Caco-2 (cell line): ENCODE measurements at regions not wholly inside any gene's neighbourhood (a gene's known extent, or its start where the extent isn't known, plus 50 kb on each side); places are given as distances from the start of the nearest gene placed in this dataset.

Experiments used
- BruUV-seq: library from RNA; stranded (reverse); fragments of 400-500 nt; replicated peaks from 2 replicates; lab custom pipeline; 2021; lab: Mats Ljungman, UMichigan
- CTCF ChIA-PET: fragments of 300-600 bp; sonication (Branson Sonifier 250); formaldehyde crosslinking; loops from one replicate; lab custom pipeline; 2022; ENCODE audit warnings: antibody characterized with exemption; lab: Charles Lee
- POLR2A ChIA-PET: fragments of 300-600 bp; sonication (Branson Sonifier 250); formaldehyde crosslinking; loops from one replicate; lab custom pipeline; 2022; ENCODE audit warnings: antibody characterized with exemption; lab: Charles Lee
- DNase-seq, 2 experiments: peaks; one replicate each; pipeline versions ENCODE4 v3.0.0 to v3.0.0-alpha.2; 2020 to 2022
- H3K27me3 ChIP-seq: replicated peaks from 2 replicates; pipeline ENCODE4 v1.6.0; 2011; ENCODE audit warnings: low read length; ENCODE audit not compliant: control insufficient read depth, insufficient read depth
- H3K36me3 ChIP-seq: 2 replicates; pipeline ENCODE4 v1.5.1; 2011; ENCODE audit warnings: low read length; ENCODE audit not compliant: control insufficient read depth, insufficient read depth
- H3K4me1 ChIP-seq: fragments of 250-450 bp; sonication (Bioruptor Pico); 2 replicates; pipeline ENCODE4 v1.5.1; 2020; ENCODE audit warnings: mild to moderate bottlenecking
- H3K4me3 ChIP-seq: 2 replicates; pipeline ENCODE4 v1.5.1; 2011; ENCODE audit warnings: low read depth, mild to moderate bottlenecking, control low read depth, low read length
- H3K9me3 ChIP-seq: fragments of 250-450 bp; sonication (Bioruptor Pico); 2 replicates; pipeline ENCODE4 v1.5.1; 2020; ENCODE audit warnings: mild to moderate bottlenecking, moderate library complexity
- H3K27ac Mint-ChIP-seq: one replicate; pipeline ENCODE4 v1.8.0; 2022; ENCODE audit warnings: mixed read lengths; ENCODE audit not compliant: unreplicated experiment
- H3K27me3 Mint-ChIP-seq: one replicate; pipeline ENCODE4 v1.8.0; 2022; ENCODE audit warnings: mixed read lengths; ENCODE audit not compliant: insufficient read depth, unreplicated experiment
- H3K36me3 Mint-ChIP-seq: one replicate; pipeline ENCODE4 v1.8.0; 2022; ENCODE audit warnings: mild to moderate bottlenecking, mixed read lengths; ENCODE audit not compliant: insufficient read depth, unreplicated experiment
- H3K4me1 Mint-ChIP-seq: one replicate; pipeline ENCODE4 v1.8.0; 2022; ENCODE audit warnings: low read depth, mixed read lengths; ENCODE audit not compliant: unreplicated experiment
- H3K4me3 Mint-ChIP-seq: one replicate; pipeline ENCODE4 v1.8.0; 2022; ENCODE audit warnings: mild to moderate bottlenecking, moderate library complexity, mixed read lengths; ENCODE audit not compliant: unreplicated experiment
- H3K9me3 Mint-ChIP-seq: one replicate; pipeline ENCODE4 v1.8.0; 2022; ENCODE audit warnings: mixed read lengths; ENCODE audit not compliant: unreplicated experiment
- intact Hi-C: fragments of 100-400 bp; cut with micrococcal nuclease; formaldehyde crosslinking; loops from one replicate; pipeline ENCODE4 v1.10.0; 2022; ENCODE audit not compliant: unreplicated experiment
- TF ChIP-seq, protein P1 (sequence below), 2 experiments: fragments of 200-600 bp in 1 of 2; IDR thresholded peaks; 1 replicate in 1 of 2; 2 replicates in 1 of 2; pipeline versions ENCODE4 v1.5.1 to v1.8.0; 2011 to 2022; ENCODE audit warnings: antibody characterized with exemption in 1 of 2, control low read depth in 1 of 2, inconsistent platforms in 1 of 2, low read depth in 1 of 2, low read length in 1 of 2, mild to moderate bottlenecking in 1 of 2, moderate library complexity in 1 of 2; ENCODE audit not compliant: insufficient read depth in 1 of 2, severe bottlenecking in 1 of 2, unreplicated experiment in 1 of 2

- Mint-ChIP-seq H3K9me3 (no peaks in the 10 kb centered on the region), H3K4me3 (no peak overlapping the region), H3K27me3 (peaks cover 37% of the 10 kb centered on the region), H3K4me1 (no peaks in the 10 kb centered on the region), H3K27ac (no peak overlapping the region), H3K36me3 (no peaks in the 10 kb centered on the region)
- BruUV-seq, result no TSS peak
- no peak for DNase-seq
- intact Hi-C loops, result no loop called here
- H3K4me1 ChIP-seq, result no peaks in the 10 kb centered on the region
- H3K9me3 ChIP-seq, result no peaks in the 10 kb centered on the region
- H3K36me3 ChIP-seq, result no peaks in the 10 kb centered on the region
- ChIA-PET CTCF (no interaction called here), POLR2A (no interaction called here)
- TF ChIP-seq, protein P1, sequence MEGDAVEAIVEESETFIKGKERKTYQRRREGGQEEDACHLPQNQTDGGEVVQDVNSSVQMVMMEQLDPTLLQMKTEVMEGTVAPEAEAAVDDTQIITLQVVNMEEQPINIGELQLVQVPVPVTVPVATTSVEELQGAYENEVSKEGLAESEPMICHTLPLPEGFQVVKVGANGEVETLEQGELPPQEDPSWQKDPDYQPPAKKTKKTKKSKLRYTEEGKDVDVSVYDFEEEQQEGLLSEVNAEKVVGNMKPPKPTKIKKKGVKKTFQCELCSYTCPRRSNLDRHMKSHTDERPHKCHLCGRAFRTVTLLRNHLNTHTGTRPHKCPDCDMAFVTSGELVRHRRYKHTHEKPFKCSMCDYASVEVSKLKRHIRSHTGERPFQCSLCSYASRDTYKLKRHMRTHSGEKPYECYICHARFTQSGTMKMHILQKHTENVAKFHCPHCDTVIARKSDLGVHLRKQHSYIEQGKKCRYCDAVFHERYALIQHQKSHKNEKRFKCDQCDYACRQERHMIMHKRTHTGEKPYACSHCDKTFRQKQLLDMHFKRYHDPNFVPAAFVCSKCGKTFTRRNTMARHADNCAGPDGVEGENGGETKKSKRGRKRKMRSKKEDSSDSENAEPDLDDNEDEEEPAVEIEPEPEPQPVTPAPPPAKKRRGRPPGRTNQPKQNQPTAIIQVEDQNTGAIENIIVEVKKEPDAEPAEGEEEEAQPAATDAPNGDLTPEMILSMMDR (IDR thresholded peaks at IDR 0.05; ENCODE audit: insufficient read depth in 1 of 2, low read depth in 1 of 2, low read length in 1 of 2, severe bottlenecking in 1 of 2, unreplicated experiment in 1 of 2), result no peak
- no peaks in the 10 kb centered on the region for H3K27me3 ChIP-seq
- no peak overlapping the region for H3K4me3 ChIP-seq
Observed at GRCh38 chr11:121700968-121701367, 248.2 kb upstream of the SORL1-AS1 start.

DNA sequence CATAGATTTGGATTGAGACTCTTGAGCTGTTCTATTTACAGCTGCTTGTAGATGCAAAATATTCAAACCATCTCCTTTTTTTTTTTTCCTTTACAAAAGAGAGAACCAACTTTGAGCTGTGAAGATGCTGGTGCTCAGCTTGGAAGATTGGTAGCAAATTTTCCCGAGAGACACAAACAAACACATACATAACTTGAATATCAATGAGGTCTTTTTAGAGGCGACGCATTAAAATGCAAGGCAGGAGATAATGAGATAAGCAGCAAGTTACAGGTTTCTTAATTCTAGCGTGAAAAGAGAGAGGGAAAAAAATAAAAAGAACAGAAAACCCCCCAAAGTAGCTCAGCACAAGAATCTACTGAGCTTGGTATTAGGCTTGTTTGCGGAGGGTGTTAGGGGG lies 247.0 kb upstream of the SORL1-AS1 start:
- ChIA-PET CTCF (no interaction called here), POLR2A (no interaction called here)
- Mint-ChIP-seq H3K4me3 (no peak overlapping the region), H3K9me3 (no peaks in the 10 kb centered on the region), H3K27me3 (peaks cover 40% of the 10 kb centered on the region), H3K4me1 (no peaks in the 10 kb centered on the region), H3K27ac (no peak overlapping the region), H3K36me3 (no peaks in the 10 kb centered on the region)
- intact Hi-C loops, result no loop called here
- no peak overlapping the region for H3K4me3 ChIP-seq
- DNase-seq, result no peak
- no peaks in the 10 kb centered on the region for H3K27me3 ChIP-seq
- H3K36me3 ChIP-seq, result no peaks in the 10 kb centered on the region
- BruUV-seq, result no TSS peak
- TF ChIP-seq, protein P1 (IDR thresholded peaks at IDR 0.05; ENCODE audit: insufficient read depth in 1 of 2, low read depth in 1 of 2, low read length in 1 of 2, severe bottlenecking in 1 of 2, unreplicated experiment in 1 of 2), result no peak
- no peaks in the 10 kb centered on the region for H3K9me3 ChIP-seq
- no peaks in the 10 kb centered on the region for H3K4me1 ChIP-seq

- ChIA-PET CTCF (no interaction called here), POLR2A (no interaction called here)
- no peaks in the 10 kb centered on the region for H3K36me3 ChIP-seq
- H3K9me3 Mint-ChIP-seq, result no peaks in the 10 kb centered on the region
- peaks cover 29% of the 10 kb centered on the region for H3K27me3 Mint-ChIP-seq
- H3K4me1 ChIP-seq, result no peaks in the 10 kb centered on the region
- H3K27me3 ChIP-seq, result no peaks in the 10 kb centered on the region
- H3K4me3 ChIP-seq, result no peak overlapping the region
- intact Hi-C loops, result no loop called here
- H3K4me3 Mint-ChIP-seq, result no peak overlapping the region
- H3K4me1 Mint-ChIP-seq, result no peaks in the 10 kb centered on the region
- BruUV-seq, result no TSS peak
- H3K36me3 Mint-ChIP-seq, result no peaks in the 10 kb centered on the region
- no peak for DNase-seq
- H3K9me3 ChIP-seq, result no peaks in the 10 kb centered on the region
- TF ChIP-seq, protein P1 (IDR thresholded peaks at IDR 0.05; ENCODE audit: insufficient read depth in 1 of 2, low read depth in 1 of 2, low read length in 1 of 2, severe bottlenecking in 1 of 2, unreplicated experiment in 1 of 2), result no peak
- no peak overlapping the region for H3K27ac Mint-ChIP-seq
Observed at GRCh38 chr11:121696931-121697670, 244.3 kb upstream of the SORL1-AS1 start.
